ENCODE measurements at regions not wholly inside any gene's neighbourhood (a gene's known extent, or its start where the extent isn't known, plus 50 kb on each side); places are given as distances from the start of the nearest gene placed in this dataset.

GRCh38 chr20:54843865-54844264 is 368.5 kb downstream of the DOK5 start:
- Histone ChIP-seq H3K9ac (ENCODE audit: low read depth in 1 of 3, low read length in 3 of 3) (no peak overlapping the region), H3K27ac (ENCODE audit: low read depth, low read length) (no peak overlapping the region), H3K36me3 (ENCODE audit: control insufficient read depth in 3 of 3, insufficient read depth in 3 of 3, low read length in 3 of 3) (no peaks in the 10 kb centered on the region), H3K4me1 (ENCODE audit: control insufficient read depth in 3 of 3, insufficient read depth in 3 of 3, low read length in 3 of 3) (no peaks in the 10 kb centered on the region), H3K27me3 (ENCODE audit: control insufficient read depth in 3 of 3, insufficient read depth in 3 of 3, low read length in 3 of 3) (peaks cover 0 to 2% (median 0%) of the 10 kb centered on the region in 3 donors), H3K4me3 (ENCODE audit: low read length in 3 of 3) (no peak overlapping the region), H3K9me3 (ENCODE audit: control insufficient read depth in 3 of 3, low read length in 3 of 3) (no peaks in the 10 kb centered on the region)

- no peak overlapping the region for H3K9ac ChIP-seq (ENCODE audit: low read depth in 1 of 3, low read length in 3 of 3)
- peaks cover 0 to 2% (median 0%) of the 10 kb centered on the region in 3 donors for H3K27me3 ChIP-seq (ENCODE audit: control insufficient read depth in 3 of 3, insufficient read depth in 3 of 3, low read length in 3 of 3)
- H3K4me1 ChIP-seq (ENCODE audit: control insufficient read depth in 3 of 3, insufficient read depth in 3 of 3, low read length in 3 of 3): no peaks in the 10 kb centered on the region
- H3K27ac ChIP-seq (ENCODE audit: low read depth, low read length): no peak overlapping the region
- no peaks in the 10 kb centered on the region for H3K9me3 ChIP-seq (ENCODE audit: control insufficient read depth in 3 of 3, low read length in 3 of 3)
- no peaks in the 10 kb centered on the region for H3K36me3 ChIP-seq (ENCODE audit: control insufficient read depth in 3 of 3, insufficient read depth in 3 of 3, low read length in 3 of 3)
- H3K4me3 ChIP-seq (ENCODE audit: low read length in 3 of 3): no peak overlapping the region
Measured at GRCh38 chr20:54843431-54843830, 368.0 kb downstream of the DOK5 start.

GRCh38 chr20:54839224-54839623 is 363.8 kb downstream of the DOK5 start:
- no peaks in the 10 kb centered on the region for H3K27me3 ChIP-seq (ENCODE audit: control insufficient read depth in 3 of 3, insufficient read depth in 3 of 3, low read length in 3 of 3)
- H3K4me1 ChIP-seq (ENCODE audit: control insufficient read depth in 3 of 3, insufficient read depth in 3 of 3, low read length in 3 of 3): no peaks in the 10 kb centered on the region
- H3K9ac ChIP-seq (ENCODE audit: low read depth in 1 of 3, low read length in 3 of 3): no peak overlapping the region
- no peak overlapping the region for H3K4me3 ChIP-seq (ENCODE audit: low read length in 3 of 3)
- no peak overlapping the region for H3K27ac ChIP-seq (ENCODE audit: low read depth, low read length)
- no peaks in the 10 kb centered on the region for H3K36me3 ChIP-seq (ENCODE audit: control insufficient read depth in 3 of 3, insufficient read depth in 3 of 3, low read length in 3 of 3)
- H3K9me3 ChIP-seq (ENCODE audit: control insufficient read depth in 3 of 3, low read length in 3 of 3): no peaks in the 10 kb centered on the region

- H3K27me3 ChIP-seq (ENCODE audit: control insufficient read depth in 3 of 3, insufficient read depth in 3 of 3, low read length in 3 of 3): peaks cover 0 to 3% (median 0%) of the 10 kb centered on the region in 3 donors
Measured at GRCh38 chr20:54837226-54837625, 361.8 kb downstream of the DOK5 start.

GRCh38 chr20:54822386-54822785 is 347.0 kb downstream of the DOK5 start:
- no peaks in the 10 kb centered on the region for H3K27me3 ChIP-seq (ENCODE audit: control insufficient read depth in 3 of 3, insufficient read depth in 3 of 3, low read length in 3 of 3)
- H3K9ac ChIP-seq (ENCODE audit: low read depth in 1 of 3, low read length in 3 of 3): no peak overlapping the region
- H3K4me1 ChIP-seq (ENCODE audit: control insufficient read depth in 3 of 3, insufficient read depth in 3 of 3, low read length in 3 of 3): no peaks in the 10 kb centered on the region
- no peak overlapping the region for H3K4me3 ChIP-seq (ENCODE audit: low read length in 3 of 3)
- no peaks in the 10 kb centered on the region for H3K9me3 ChIP-seq (ENCODE audit: control insufficient read depth in 3 of 3, low read length in 3 of 3)
- no peaks in the 10 kb centered on the region for H3K36me3 ChIP-seq (ENCODE audit: control insufficient read depth in 3 of 3, insufficient read depth in 3 of 3, low read length in 3 of 3)
- no peak overlapping the region for H3K27ac ChIP-seq (ENCODE audit: low read depth, low read length)

More at GRCh38 chr20:54837226-54837625, 361.8 kb downstream of the DOK5 start:
- H3K4me3 ChIP-seq (ENCODE audit: low read length in 3 of 3): no peak overlapping the region
- H3K27ac ChIP-seq (ENCODE audit: low read depth, low read length): no peak overlapping the region
- no peaks in the 10 kb centered on the region for H3K36me3 ChIP-seq (ENCODE audit: control insufficient read depth in 3 of 3, insufficient read depth in 3 of 3, low read length in 3 of 3)
- H3K4me1 ChIP-seq (ENCODE audit: control insufficient read depth in 3 of 3, insufficient read depth in 3 of 3, low read length in 3 of 3): no peaks in the 10 kb centered on the region
- no peaks in the 10 kb centered on the region for H3K9me3 ChIP-seq (ENCODE audit: control insufficient read depth in 3 of 3, low read length in 3 of 3)
- H3K9ac ChIP-seq (ENCODE audit: low read depth in 1 of 3, low read length in 3 of 3): no peak overlapping the region

GRCh38 chr20:54820392-54820791 is 345.0 kb downstream of the DOK5 start:
- Histone ChIP-seq H3K4me3 (ENCODE audit: low read length in 3 of 3) (no peak overlapping the region), H3K9ac (ENCODE audit: low read depth in 1 of 3, low read length in 3 of 3) (no peak overlapping the region), H3K27ac (ENCODE audit: low read depth, low read length) (no peak overlapping the region)

GRCh38 chr20:54806462-54806861 is 331.1 kb downstream of the DOK5 start:
- Histone ChIP-seq H3K36me3 (ENCODE audit: control insufficient read depth in 3 of 3, insufficient read depth in 3 of 3, low read length in 3 of 3) (no peaks in the 10 kb centered on the region), H3K27me3 (ENCODE audit: control insufficient read depth in 3 of 3, insufficient read depth in 3 of 3, low read length in 3 of 3) (no peaks in the 10 kb centered on the region), H3K4me1 (ENCODE audit: control insufficient read depth in 3 of 3, insufficient read depth in 3 of 3, low read length in 3 of 3) (no peaks in the 10 kb centered on the region), H3K9ac (ENCODE audit: low read depth in 1 of 3, low read length in 3 of 3) (no peak overlapping the region), H3K9me3 (ENCODE audit: control insufficient read depth in 3 of 3, low read length in 3 of 3) (no peaks in the 10 kb centered on the region), H3K27ac (ENCODE audit: low read depth, low read length) (no peak overlapping the region), H3K4me3 (ENCODE audit: low read length in 3 of 3) (no peak overlapping the region)

More at GRCh38 chr20:54820392-54820791, 345.0 kb downstream of the DOK5 start:
- no peaks in the 10 kb centered on the region for H3K9me3 ChIP-seq (ENCODE audit: control insufficient read depth in 3 of 3, low read length in 3 of 3)
- H3K27me3 ChIP-seq (ENCODE audit: control insufficient read depth in 3 of 3, insufficient read depth in 3 of 3, low read length in 3 of 3): no peaks in the 10 kb centered on the region
- H3K36me3 ChIP-seq (ENCODE audit: control insufficient read depth in 3 of 3, insufficient read depth in 3 of 3, low read length in 3 of 3): no peaks in the 10 kb centered on the region
- no peaks in the 10 kb centered on the region for H3K4me1 ChIP-seq (ENCODE audit: control insufficient read depth in 3 of 3, insufficient read depth in 3 of 3, low read length in 3 of 3)

GRCh38 chr20:54794874-54795273 is 319.5 kb downstream of the DOK5 start:
- H3K9ac ChIP-seq (ENCODE audit: low read depth in 1 of 3, low read length in 3 of 3): no peak overlapping the region
- H3K9me3 ChIP-seq (ENCODE audit: control insufficient read depth in 3 of 3, low read length in 3 of 3): no peaks in the 10 kb centered on the region
- no peaks in the 10 kb centered on the region for H3K36me3 ChIP-seq (ENCODE audit: control insufficient read depth in 3 of 3, insufficient read depth in 3 of 3, low read length in 3 of 3)
- no peaks in the 10 kb centered on the region for H3K27me3 ChIP-seq (ENCODE audit: control insufficient read depth in 3 of 3, insufficient read depth in 3 of 3, low read length in 3 of 3)
- H3K4me3 ChIP-seq (ENCODE audit: low read length in 3 of 3): no peak overlapping the region
- no peak overlapping the region for H3K27ac ChIP-seq (ENCODE audit: low read depth, low read length)
- no peaks in the 10 kb centered on the region for H3K4me1 ChIP-seq (ENCODE audit: control insufficient read depth in 3 of 3, insufficient read depth in 3 of 3, low read length in 3 of 3)

- no peak overlapping the region for H3K4me3 ChIP-seq (ENCODE audit: low read length in 3 of 3)
- no peak overlapping the region for H3K9ac ChIP-seq (ENCODE audit: low read depth in 1 of 3, low read length in 3 of 3)
- H3K9me3 ChIP-seq (ENCODE audit: control insufficient read depth in 3 of 3, low read length in 3 of 3): no peaks in the 10 kb centered on the region
- H3K4me1 ChIP-seq (ENCODE audit: control insufficient read depth in 3 of 3, insufficient read depth in 3 of 3, low read length in 3 of 3): no peaks in the 10 kb centered on the region
- no peaks in the 10 kb centered on the region for H3K27me3 ChIP-seq (ENCODE audit: control insufficient read depth in 3 of 3, insufficient read depth in 3 of 3, low read length in 3 of 3)
- no peak overlapping the region for H3K27ac ChIP-seq (ENCODE audit: low read depth, low read length)
- no peaks in the 10 kb centered on the region for H3K36me3 ChIP-seq (ENCODE audit: control insufficient read depth in 3 of 3, insufficient read depth in 3 of 3, low read length in 3 of 3)
Measured at GRCh38 chr20:54794110-54794509, 318.7 kb downstream of the DOK5 start.

- Histone ChIP-seq H3K9ac (ENCODE audit: low read depth in 1 of 3, low read length in 3 of 3) (no peak overlapping the region), H3K9me3 (ENCODE audit: control insufficient read depth in 3 of 3, low read length in 3 of 3) (no peaks in the 10 kb centered on the region), H3K4me3 (ENCODE audit: low read length in 3 of 3) (no peak overlapping the region), H3K4me1 (ENCODE audit: control insufficient read depth in 3 of 3, insufficient read depth in 3 of 3, low read length in 3 of 3) (no peaks in the 10 kb centered on the region), H3K36me3 (ENCODE audit: control insufficient read depth in 3 of 3, insufficient read depth in 3 of 3, low read length in 3 of 3) (no peaks in the 10 kb centered on the region), H3K27me3 (ENCODE audit: control insufficient read depth in 3 of 3, insufficient read depth in 3 of 3, low read length in 3 of 3) (no peaks in the 10 kb centered on the region), H3K27ac (ENCODE audit: low read depth, low read length) (no peak overlapping the region)
Measured at GRCh38 chr20:54793291-54793992, 318.0 kb downstream of the DOK5 start.
